ENCODE measurements at regions not wholly inside any gene's neighbourhood (a gene's known extent, or its start where the extent isn't known, plus 50 kb on each side); places are given as distances from the start of the nearest gene placed in this dataset.
A peak's percentile ranks its signal among the peaks of the same experiment; 100 is the strongest.

- no peak for TF ChIP-seq CTCF (IDR thresholded peaks at IDR 0.05)
- no peaks in the 10 kb centered on the region for H3K9me3 ChIP-seq
- peak overlapping the region in 2 of 10 donors; percentile 9 to 40 for H3K4me3 ChIP-seq
- 89 to 93% methylated on average over 14 of the region's 14 CpGs for WGBS, 2 donors
- no peaks in the 10 kb centered on the region for H3K27me3 ChIP-seq
- DNase-seq (peak; percentile 35 to 40), ATAC-seq (peak in 7 of 8 donors; percentile 51 to 85 (median 70))
- peak overlapping the region in 1 of 10 donors; percentile 88 for H3K27ac ChIP-seq
- no peaks in the 10 kb centered on the region for H3K36me3 ChIP-seq
- intact Hi-C loops (cut with DNase I), result no loop called here
- peaks cover 0 to 44% (median 2%) of the 10 kb centered on the region in 9 donors for H3K4me1 ChIP-seq
Observed at GRCh38 chr13:50715402-50716146, 127.9 kb downstream of the DLEU7 start.

GRCh38 chr13:50720861-50721671, 122.4 kb downstream of the DLEU7 start:
- no peak overlapping the region for H3K27ac ChIP-seq
- H3K9me3 ChIP-seq, result no peaks in the 10 kb centered on the region
- ATAC-seq (no peak), DNase-seq (no peak)
- H3K36me3 ChIP-seq, result no peaks in the 10 kb centered on the region
- H3K4me1 ChIP-seq, result peaks cover 0 to 13% (median 0%) of the 10 kb centered on the region in 9 donors
- no peaks in the 10 kb centered on the region for H3K27me3 ChIP-seq
- WGBS, 2 donors, result 79 to 86% methylated on average over 8 of the region's 8 CpGs
- intact Hi-C loops (cut with DNase I), result no loop called here
- no peak for TF ChIP-seq CTCF (IDR thresholded peaks at IDR 0.05)
- no peak overlapping the region for H3K4me3 ChIP-seq

- no peak for TF ChIP-seq CTCF (IDR thresholded peaks at IDR 0.05)
- peaks cover 0 to 13% (median 0%) of the 10 kb centered on the region in 9 donors for H3K4me1 ChIP-seq
- ATAC-seq (no peak), DNase-seq (no peak)
- intact Hi-C loops (cut with DNase I), result no loop called here
- 96% methylated on average over 1 of the region's 1 CpG for WGBS, 2 donors
- H3K4me3 ChIP-seq, result no peak overlapping the region
- no peak overlapping the region for H3K27ac ChIP-seq
- H3K36me3 ChIP-seq, result no peaks in the 10 kb centered on the region
- no peaks in the 10 kb centered on the region for H3K9me3 ChIP-seq
- no peaks in the 10 kb centered on the region for H3K27me3 ChIP-seq
Observed at GRCh38 chr13:50721672-50721992, 121.9 kb downstream of the DLEU7 start.

GRCh38 chr13:50722440-50723125, 120.9 kb downstream of the DLEU7 start:
- H3K27me3 ChIP-seq, result no peaks in the 10 kb centered on the region
- no peaks in the 10 kb centered on the region for H3K9me3 ChIP-seq
- no peaks in the 10 kb centered on the region for H3K36me3 ChIP-seq
- no peak for DNase-seq
- ATAC-seq, result no peak
- WGBS, 2 donors, result 92 to 94% methylated on average over 2 of the region's 2 CpGs
- H3K27ac ChIP-seq, result no peak overlapping the region
- no peak overlapping the region for H3K4me3 ChIP-seq
- intact Hi-C loops (cut with DNase I), result no loop called here
- peaks cover 0 to 13% (median 0%) of the 10 kb centered on the region in 9 donors for H3K4me1 ChIP-seq
- TF ChIP-seq CTCF (IDR thresholded peaks at IDR 0.05), result no peak
